Stimulated activated CD4-positive, alpha-beta T cell treated with anti-CD3 and anti-CD28 coated beads, Interleukin-4, amount 100 ng/mL, for 4 hours (primary cell): ENCODE measurements at regions not wholly inside any gene's neighbourhood (a gene's known extent, or its start where the extent isn't known, plus 50 kb on each side); places are given as distances from the start of the nearest gene placed in this dataset.

ENCODE experiments used
- DNase-seq, 2 experiments: peaks; one replicate each; pipeline ENCODE4 v3.0.0-alpha.2; 2020

- no peak for DNase-seq
Observed at GRCh38 chr21:38743772-38744529, 61.8 kb upstream of the ETS2 start.

- no peak for DNase-seq
Observed at GRCh38 chr21:38744861-38745260, 60.9 kb upstream of the ETS2 start.

GRCh38 chr21:38747810-38748209, 57.9 kb upstream of the ETS2 start:
- DNase-seq, result no peak

- DNase-seq, result no peak
Observed at GRCh38 chr21:38751379-38752050, 54.2 kb upstream of the ETS2 start.

- no peak for DNase-seq
Observed at GRCh38 chr21:38752051-38752505, 53.7 kb upstream of the ETS2 start.

- no peak for DNase-seq
Observed at GRCh38 chr21:38753114-38753513, 52.6 kb upstream of the ETS2 start.

GRCh38 chr21:38753557-38753971, 52.2 kb upstream of the ETS2 start:
- DNase-seq, result no peak
